ENCODE measurements at regions not wholly inside any gene's neighbourhood (a gene's known extent, or its start where the extent isn't known, plus 50 kb on each side); places are given as distances from the start of the nearest gene placed in this dataset.

DNA sequence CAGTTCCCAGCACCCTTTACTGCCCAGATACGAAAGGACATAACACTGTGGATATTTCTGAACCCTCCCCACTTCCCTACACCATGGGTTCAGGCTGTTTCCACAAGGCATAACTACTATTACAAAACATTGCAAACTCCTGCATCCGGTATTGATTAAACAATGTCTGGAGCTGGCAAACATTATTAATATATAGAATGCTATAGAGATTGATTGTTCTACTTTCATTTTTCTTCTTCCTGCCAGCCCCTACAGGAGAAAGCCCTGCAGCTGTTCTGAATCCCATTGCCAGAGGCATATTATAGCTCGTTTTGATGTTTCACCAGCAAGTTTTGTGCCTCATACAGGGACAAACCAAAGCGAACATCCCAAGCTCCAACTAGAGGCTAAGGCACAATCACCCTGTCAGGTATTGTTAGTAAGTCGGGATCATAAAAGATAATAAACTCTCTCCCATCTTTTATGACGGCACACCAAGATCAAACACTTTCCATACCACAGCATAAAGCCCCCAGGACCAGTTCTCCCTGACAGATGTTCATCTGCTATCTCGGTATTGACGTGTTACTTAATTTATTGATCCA, 331.1 kb upstream of the NT5E start:
- Histone ChIP-seq H3K36me3 (ENCODE audit: insufficient read depth, low read length) (no peaks in the 10 kb centered on the region), H3K4me1 (ENCODE audit: insufficient read depth, low read length, severe bottlenecking) (no peaks in the 10 kb centered on the region), H3K79me2 (ENCODE audit: insufficient read depth, low read length) (no peaks in the 10 kb centered on the region), H3K9me3 (ENCODE audit: low read length) (no peaks in the 10 kb centered on the region), H3K27ac (ENCODE audit: low read depth, low read length, poor library complexity, severe bottlenecking) (no peak overlapping the region), H3F3A (ENCODE audit: insufficient read depth, low read length) (no peaks in the 10 kb centered on the region), H2AFZ (ENCODE audit: low read length) (no peak overlapping the region), H3K4me2 (ENCODE audit: low read length) (no peak overlapping the region), H3K9me2 (ENCODE audit: low read depth, low read length) (no peaks in the 10 kb centered on the region), H4K20me1 (ENCODE audit: insufficient read depth, low read length) (no peaks in the 10 kb centered on the region), H3K27me3 (ENCODE audit: insufficient read depth, low read length) (no peaks in the 10 kb centered on the region), H3K4me3 (ENCODE audit: low read depth, low read length, poor library complexity, severe bottlenecking) (no peak overlapping the region), H3K9ac (ENCODE audit: low read length) (no peak overlapping the region)
- no peak for TF ChIP-seq EZH2 (IDR thresholded peaks at IDR 0.05; ENCODE audit: borderline replicate concordance, low read length)
- TF ChIP-seq, protein P1, sequence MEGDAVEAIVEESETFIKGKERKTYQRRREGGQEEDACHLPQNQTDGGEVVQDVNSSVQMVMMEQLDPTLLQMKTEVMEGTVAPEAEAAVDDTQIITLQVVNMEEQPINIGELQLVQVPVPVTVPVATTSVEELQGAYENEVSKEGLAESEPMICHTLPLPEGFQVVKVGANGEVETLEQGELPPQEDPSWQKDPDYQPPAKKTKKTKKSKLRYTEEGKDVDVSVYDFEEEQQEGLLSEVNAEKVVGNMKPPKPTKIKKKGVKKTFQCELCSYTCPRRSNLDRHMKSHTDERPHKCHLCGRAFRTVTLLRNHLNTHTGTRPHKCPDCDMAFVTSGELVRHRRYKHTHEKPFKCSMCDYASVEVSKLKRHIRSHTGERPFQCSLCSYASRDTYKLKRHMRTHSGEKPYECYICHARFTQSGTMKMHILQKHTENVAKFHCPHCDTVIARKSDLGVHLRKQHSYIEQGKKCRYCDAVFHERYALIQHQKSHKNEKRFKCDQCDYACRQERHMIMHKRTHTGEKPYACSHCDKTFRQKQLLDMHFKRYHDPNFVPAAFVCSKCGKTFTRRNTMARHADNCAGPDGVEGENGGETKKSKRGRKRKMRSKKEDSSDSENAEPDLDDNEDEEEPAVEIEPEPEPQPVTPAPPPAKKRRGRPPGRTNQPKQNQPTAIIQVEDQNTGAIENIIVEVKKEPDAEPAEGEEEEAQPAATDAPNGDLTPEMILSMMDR (IDR thresholded peaks at IDR 0.05; ENCODE audit: low read length) = no peak

DNA sequence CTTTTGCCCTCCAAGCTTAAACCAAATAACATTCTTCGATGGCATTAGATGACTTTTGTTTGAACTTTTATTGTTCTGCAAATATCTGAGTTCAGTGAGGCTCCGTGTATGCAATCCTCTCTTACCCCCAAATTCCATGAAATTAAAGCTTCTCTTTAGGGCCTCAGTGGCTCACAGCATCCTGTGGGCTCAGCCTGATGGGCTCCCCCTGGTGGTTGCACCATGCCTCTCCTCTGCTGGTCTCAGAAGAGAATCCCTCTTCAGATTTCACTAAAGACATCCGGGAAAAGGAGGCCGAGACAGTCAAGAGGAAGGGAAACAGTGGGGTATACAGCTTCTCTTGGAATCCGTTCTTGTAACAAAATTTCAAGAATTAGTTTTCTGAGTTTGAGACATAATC, 331.6 kb upstream of the NT5E start:
- H3K9me3 ChIP-seq (ENCODE audit: low read length) = no peaks in the 10 kb centered on the region
- H4K20me1 ChIP-seq (ENCODE audit: insufficient read depth, low read length) = no peaks in the 10 kb centered on the region
- H3F3A ChIP-seq (ENCODE audit: insufficient read depth, low read length) = no peaks in the 10 kb centered on the region
- no peak for TF ChIP-seq EZH2 (IDR thresholded peaks at IDR 0.05; ENCODE audit: borderline replicate concordance, low read length)
- TF ChIP-seq, protein P1 (IDR thresholded peaks at IDR 0.05; ENCODE audit: low read length) = no peak
- H2AFZ ChIP-seq (ENCODE audit: low read length) = no peak overlapping the region
- H3K79me2 ChIP-seq (ENCODE audit: insufficient read depth, low read length) = no peaks in the 10 kb centered on the region
- no peak overlapping the region for H3K27ac ChIP-seq (ENCODE audit: low read depth, low read length, poor library complexity, severe bottlenecking)
- no peak overlapping the region for H3K4me2 ChIP-seq (ENCODE audit: low read length)
- H3K4me1 ChIP-seq (ENCODE audit: insufficient read depth, low read length, severe bottlenecking) = no peaks in the 10 kb centered on the region
- no peaks in the 10 kb centered on the region for H3K9me2 ChIP-seq (ENCODE audit: low read depth, low read length)
- H3K4me3 ChIP-seq (ENCODE audit: low read depth, low read length, poor library complexity, severe bottlenecking) = no peak overlapping the region
- no peak overlapping the region for H3K9ac ChIP-seq (ENCODE audit: low read length)
- H3K36me3 ChIP-seq (ENCODE audit: insufficient read depth, low read length) = no peaks in the 10 kb centered on the region
- no peaks in the 10 kb centered on the region for H3K27me3 ChIP-seq (ENCODE audit: insufficient read depth, low read length)

DNA sequence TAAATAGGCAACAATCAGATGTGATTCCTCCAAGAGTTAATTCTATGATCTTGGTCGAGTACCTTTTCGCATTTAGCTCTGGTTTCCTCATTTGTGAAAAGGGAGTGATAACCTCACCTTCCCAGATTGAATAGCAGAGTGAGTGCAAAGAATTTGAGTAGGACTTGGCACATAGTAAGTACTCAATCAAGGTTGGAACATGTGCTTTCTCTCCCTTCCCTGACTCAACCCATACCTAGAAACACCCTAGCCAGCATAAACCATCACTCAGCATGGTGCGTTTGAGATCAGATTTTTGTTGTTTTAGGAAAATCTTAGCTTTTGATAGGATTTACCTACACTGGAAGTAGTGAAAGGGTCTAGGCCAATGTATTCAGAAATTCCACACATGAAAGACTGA, 333.4 kb upstream of the NT5E start:
- Histone ChIP-seq H3K9me3 (ENCODE audit: low read length) (no peaks in the 10 kb centered on the region), H4K20me1 (ENCODE audit: insufficient read depth, low read length) (no peaks in the 10 kb centered on the region), H3K9me2 (ENCODE audit: low read depth, low read length) (no peaks in the 10 kb centered on the region), H3K36me3 (ENCODE audit: insufficient read depth, low read length) (no peaks in the 10 kb centered on the region), H3K27me3 (ENCODE audit: insufficient read depth, low read length) (no peaks in the 10 kb centered on the region), H3K4me3 (ENCODE audit: low read depth, low read length, poor library complexity, severe bottlenecking) (no peak overlapping the region), H3F3A (ENCODE audit: insufficient read depth, low read length) (no peaks in the 10 kb centered on the region), H3K4me2 (ENCODE audit: low read length) (no peak overlapping the region), H2AFZ (ENCODE audit: low read length) (no peak overlapping the region), H3K79me2 (ENCODE audit: insufficient read depth, low read length) (no peaks in the 10 kb centered on the region), H3K27ac (ENCODE audit: low read depth, low read length, poor library complexity, severe bottlenecking) (no peak overlapping the region), H3K4me1 (ENCODE audit: insufficient read depth, low read length, severe bottlenecking) (no peaks in the 10 kb centered on the region), H3K9ac (ENCODE audit: low read length) (no peak overlapping the region)
- no peak for TF ChIP-seq EZH2 (IDR thresholded peaks at IDR 0.05; ENCODE audit: borderline replicate concordance, low read length)

DNA sequence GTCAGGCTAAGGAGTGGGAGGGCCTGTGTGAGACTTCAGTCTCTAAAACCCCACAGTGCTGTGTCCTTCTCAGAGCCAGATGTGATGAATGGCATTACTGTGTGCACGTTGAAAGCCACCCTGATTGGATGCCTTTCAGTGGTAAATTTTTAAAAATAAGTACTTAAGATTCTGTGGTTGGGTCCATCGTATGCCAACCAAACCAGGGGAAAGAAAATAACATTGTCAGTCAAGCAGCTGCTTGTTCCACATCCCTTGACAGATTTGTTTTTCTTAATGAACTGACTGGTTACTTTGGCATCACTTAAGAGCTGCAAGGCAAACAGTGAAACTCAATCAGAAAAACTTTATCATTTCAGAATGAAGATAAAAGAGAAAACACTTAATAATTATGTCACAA, 334.0 kb upstream of the NT5E start:
- Histone ChIP-seq H3K4me1 (ENCODE audit: insufficient read depth, low read length, severe bottlenecking) (no peaks in the 10 kb centered on the region), H3K79me2 (ENCODE audit: insufficient read depth, low read length) (no peaks in the 10 kb centered on the region), H3K36me3 (ENCODE audit: insufficient read depth, low read length) (no peaks in the 10 kb centered on the region), H3K9me2 (ENCODE audit: low read depth, low read length) (no peaks in the 10 kb centered on the region), H3K9ac (ENCODE audit: low read length) (no peak overlapping the region), H3K4me2 (ENCODE audit: low read length) (no peak overlapping the region), H3F3A (ENCODE audit: insufficient read depth, low read length) (no peaks in the 10 kb centered on the region), H3K9me3 (ENCODE audit: low read length) (no peaks in the 10 kb centered on the region), H3K27me3 (ENCODE audit: insufficient read depth, low read length) (no peaks in the 10 kb centered on the region), H3K4me3 (ENCODE audit: low read depth, low read length, poor library complexity, severe bottlenecking) (no peak overlapping the region), H2AFZ (ENCODE audit: low read length) (no peak overlapping the region), H3K27ac (ENCODE audit: low read depth, low read length, poor library complexity, severe bottlenecking) (no peak overlapping the region), H4K20me1 (ENCODE audit: insufficient read depth, low read length) (no peaks in the 10 kb centered on the region)
- TF ChIP-seq, protein P1 (IDR thresholded peaks at IDR 0.05; ENCODE audit: low read length) = no peak
- no peak for TF ChIP-seq EZH2 (IDR thresholded peaks at IDR 0.05; ENCODE audit: borderline replicate concordance, low read length)
